ENCODE measurements at regions not wholly inside any gene's neighbourhood (a gene's known extent, or its start where the extent isn't known, plus 50 kb on each side); places are given as distances from the start of the nearest gene placed in this dataset.
"Not testable (repeated sequence)": the region's sequence is repeated elsewhere in the genome, so short reads cannot be mapped to it uniquely, and the experiment has no call there.

DNA sequence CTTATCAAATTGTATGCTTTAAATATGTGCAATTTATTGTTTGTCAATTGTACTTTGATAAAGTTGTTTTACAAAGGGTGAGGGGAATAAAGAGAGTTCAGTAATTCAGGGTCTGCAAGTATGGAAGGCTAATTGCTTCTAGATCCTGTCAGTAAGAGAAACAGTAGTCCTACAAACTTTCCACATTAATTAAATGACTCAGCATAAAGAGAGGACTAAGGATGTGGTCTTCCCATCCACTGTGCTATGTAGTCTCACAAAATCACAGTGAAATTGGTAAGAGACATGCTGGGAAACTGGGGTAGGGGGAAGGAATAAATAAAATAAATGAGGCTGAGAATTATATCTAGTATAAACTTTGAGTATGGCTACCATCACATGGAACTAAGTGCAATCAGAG is 130.2 kb upstream of the PKP2 start:
- intact Hi-C loops (cut with micrococcal nuclease): no loop called here
- POLR2A ChIA-PET: no interaction called here
- Histone ChIP-seq H2AFZ (ENCODE audit: low read depth, low read length) (no peak overlapping the region), H3K4me2 (ENCODE audit: insufficient read depth, low read length) (no peak overlapping the region), H3K4me1 (ENCODE audit: control insufficient read depth, extremely low read depth, insufficient read depth, low read length) (no peaks in the 10 kb centered on the region), H3K4me3 (replicated peaks in 1 of 3; ENCODE audit: insufficient read depth in 1 of 3, low read depth in 1 of 3, low read length in 3 of 3) (no peak overlapping the region), H3K36me3 (ENCODE audit: control insufficient read depth in 2 of 2, extremely low read depth in 1 of 2, insufficient read depth in 2 of 2, low read length in 2 of 2) (no peaks in the 10 kb centered on the region), H3K9me1 (replicated peaks; ENCODE audit: control insufficient read depth, extremely low read depth, insufficient read depth, low read length) (no peaks in the 10 kb centered on the region), H4K20me1 (replicated peaks; ENCODE audit: control insufficient read depth, extremely low read depth, insufficient read depth, low read length) (no peaks in the 10 kb centered on the region), H3K27me3 (ENCODE audit: control insufficient read depth in 2 of 2, insufficient read depth in 2 of 2, low read length in 2 of 2) (no peaks in the 10 kb centered on the region), H3K79me2 (ENCODE audit: control insufficient read depth, insufficient read depth, low read length) (no peaks in the 10 kb centered on the region), H3K27ac (ENCODE audit: insufficient read depth, low read depth, low read length) (no peak overlapping the region), H3K9me3 (replicated peaks; ENCODE audit: control insufficient read depth, insufficient read depth, low read length) (no peaks in the 10 kb centered on the region), H3K9ac (replicated peaks; ENCODE audit: extremely low read depth, insufficient read depth, low read length) (no peak overlapping the region)
- no peak for TF ChIP-seq MYC (IDR thresholded peaks at IDR 0.05; ENCODE audit: low read depth, low read length)
- no peak for TF ChIP-seq GATA2 (IDR thresholded peaks at IDR 0.05; ENCODE audit: insufficient read depth, insufficient read length, low read depth, low read length)
- no peak for TF ChIP-seq EZH2 (IDR thresholded peaks at IDR 0.05; ENCODE audit: borderline replicate concordance, low read depth, low read length, severe bottlenecking)
- no peak for TF ChIP-seq POLR2AphosphoS5 (IDR thresholded peaks at IDR 0.05; ENCODE audit: insufficient read depth, low read depth, low read length)
- TF ChIP-seq, protein P1, sequence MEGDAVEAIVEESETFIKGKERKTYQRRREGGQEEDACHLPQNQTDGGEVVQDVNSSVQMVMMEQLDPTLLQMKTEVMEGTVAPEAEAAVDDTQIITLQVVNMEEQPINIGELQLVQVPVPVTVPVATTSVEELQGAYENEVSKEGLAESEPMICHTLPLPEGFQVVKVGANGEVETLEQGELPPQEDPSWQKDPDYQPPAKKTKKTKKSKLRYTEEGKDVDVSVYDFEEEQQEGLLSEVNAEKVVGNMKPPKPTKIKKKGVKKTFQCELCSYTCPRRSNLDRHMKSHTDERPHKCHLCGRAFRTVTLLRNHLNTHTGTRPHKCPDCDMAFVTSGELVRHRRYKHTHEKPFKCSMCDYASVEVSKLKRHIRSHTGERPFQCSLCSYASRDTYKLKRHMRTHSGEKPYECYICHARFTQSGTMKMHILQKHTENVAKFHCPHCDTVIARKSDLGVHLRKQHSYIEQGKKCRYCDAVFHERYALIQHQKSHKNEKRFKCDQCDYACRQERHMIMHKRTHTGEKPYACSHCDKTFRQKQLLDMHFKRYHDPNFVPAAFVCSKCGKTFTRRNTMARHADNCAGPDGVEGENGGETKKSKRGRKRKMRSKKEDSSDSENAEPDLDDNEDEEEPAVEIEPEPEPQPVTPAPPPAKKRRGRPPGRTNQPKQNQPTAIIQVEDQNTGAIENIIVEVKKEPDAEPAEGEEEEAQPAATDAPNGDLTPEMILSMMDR (IDR thresholded peaks at IDR 0.05; ENCODE audit: extremely low read depth in 1 of 2, insufficient read depth in 1 of 2, low read depth in 1 of 2, low read length in 2 of 2): no peak
- no peak for TF ChIP-seq POLR2A (IDR thresholded peaks at IDR 0.05; ENCODE audit: low read depth, low read length)
- TF ChIP-seq MAX (IDR thresholded peaks at IDR 0.05; ENCODE audit: insufficient read depth, insufficient read length): no peak
- no peak for TF ChIP-seq FOS (IDR thresholded peaks at IDR 0.05; ENCODE audit: borderline replicate concordance, insufficient read depth, low read length)
- CTCF ChIA-PET: no interaction called here
- dilution Hi-C loops (cut with MboI; ENCODE audit: extremely low pct_ligation_motif_present, low sequenced_read_pairs): no loop called here
- no TSS peak for BruUV-seq (replicated peaks)
- no peak for DNase-seq (ENCODE audit: low read depth, low spot score)
- no peak for FAIRE-seq

DNA sequence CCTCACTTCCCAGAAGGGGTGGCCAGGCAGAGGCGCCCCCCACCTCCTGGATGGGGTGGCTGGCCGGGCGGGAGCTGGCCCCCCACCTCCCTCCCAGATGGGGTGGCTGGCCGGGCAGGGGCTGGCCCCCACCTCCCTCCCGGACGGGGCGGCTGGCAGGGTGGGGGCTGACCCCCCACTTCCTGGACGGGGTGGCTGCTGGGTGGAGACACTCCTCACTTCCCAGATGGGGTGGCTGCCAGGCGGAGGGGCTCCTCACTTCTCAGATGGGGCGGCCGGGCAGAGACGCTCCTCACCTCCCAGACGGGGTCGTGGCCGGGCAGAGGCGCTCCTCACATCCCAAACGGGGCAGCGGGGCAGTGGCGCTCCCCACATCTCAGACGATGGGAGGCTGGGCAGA is 126.1 kb upstream of the PKP2 start:
- H3K9me3 ChIP-seq (replicated peaks; ENCODE audit: control insufficient read depth, insufficient read depth, low read length); H3K4me2 ChIP-seq (ENCODE audit: insufficient read depth, low read length); H3K79me2 ChIP-seq (ENCODE audit: control insufficient read depth, insufficient read depth, low read length); POLR2A ChIA-PET; H3K36me3 ChIP-seq (ENCODE audit: control insufficient read depth in 2 of 2, extremely low read depth in 1 of 2, insufficient read depth in 2 of 2, low read length in 2 of 2); DNase-seq (ENCODE audit: low read depth, low spot score); dilution Hi-C loops (cut with MboI; ENCODE audit: extremely low pct_ligation_motif_present, low sequenced_read_pairs); H3K9ac ChIP-seq (replicated peaks; ENCODE audit: extremely low read depth, insufficient read depth, low read length); H3K4me3 ChIP-seq (replicated peaks in 1 of 3; ENCODE audit: insufficient read depth in 1 of 3, low read depth in 1 of 3, low read length in 3 of 3); FAIRE-seq; H3K4me1 ChIP-seq (ENCODE audit: control insufficient read depth, extremely low read depth, insufficient read depth, low read length); H3K27ac ChIP-seq (ENCODE audit: insufficient read depth, low read depth, low read length); H3K27me3 ChIP-seq (ENCODE audit: control insufficient read depth in 2 of 2, insufficient read depth in 2 of 2, low read length in 2 of 2); H2AFZ ChIP-seq (ENCODE audit: low read depth, low read length); BruUV-seq (replicated peaks); intact Hi-C loops (cut with micrococcal nuclease); H3K9me1 ChIP-seq (replicated peaks; ENCODE audit: control insufficient read depth, extremely low read depth, insufficient read depth, low read length); H4K20me1 ChIP-seq (replicated peaks; ENCODE audit: control insufficient read depth, extremely low read depth, insufficient read depth, low read length); CTCF ChIA-PET: not testable (repeated sequence)

DNA sequence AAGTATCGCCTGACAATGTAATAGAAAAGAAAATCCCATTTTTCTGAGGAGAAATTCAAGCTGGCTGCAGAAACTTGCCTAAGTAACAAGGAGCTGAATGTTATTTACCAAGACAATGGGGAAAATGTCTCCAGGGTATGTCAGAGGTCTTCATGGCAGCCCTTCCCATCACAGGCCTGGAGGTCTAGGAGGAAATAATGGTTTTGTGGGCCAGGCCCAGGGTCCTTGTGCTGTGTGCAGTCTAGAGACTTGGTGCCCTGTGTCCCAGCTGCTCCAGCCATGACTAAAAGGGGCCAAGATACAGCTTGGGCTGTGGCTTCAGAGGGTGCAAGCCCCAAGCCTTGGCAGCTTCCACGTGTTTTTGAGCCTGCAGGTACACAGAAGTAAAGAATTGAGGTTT is 120.5 kb upstream of the PKP2 start:
- H3K79me2 ChIP-seq (ENCODE audit: control insufficient read depth, insufficient read depth, low read length); H3K4me2 ChIP-seq (ENCODE audit: insufficient read depth, low read length); H3K27me3 ChIP-seq (ENCODE audit: control insufficient read depth in 2 of 2, insufficient read depth in 2 of 2, low read length in 2 of 2); H3K4me1 ChIP-seq (ENCODE audit: control insufficient read depth, extremely low read depth, insufficient read depth, low read length); dilution Hi-C loops (cut with MboI; ENCODE audit: extremely low pct_ligation_motif_present, low sequenced_read_pairs); FAIRE-seq; H4K20me1 ChIP-seq (replicated peaks; ENCODE audit: control insufficient read depth, extremely low read depth, insufficient read depth, low read length); H2AFZ ChIP-seq (ENCODE audit: low read depth, low read length); H3K9ac ChIP-seq (replicated peaks; ENCODE audit: extremely low read depth, insufficient read depth, low read length); POLR2A ChIA-PET; H3K9me3 ChIP-seq (replicated peaks; ENCODE audit: control insufficient read depth, insufficient read depth, low read length); H3K27ac ChIP-seq (ENCODE audit: insufficient read depth, low read depth, low read length); H3K4me3 ChIP-seq (replicated peaks in 1 of 3; ENCODE audit: insufficient read depth in 1 of 3, low read depth in 1 of 3, low read length in 3 of 3); BruUV-seq (replicated peaks); DNase-seq (ENCODE audit: low read depth, low spot score); H3K9me1 ChIP-seq (replicated peaks; ENCODE audit: control insufficient read depth, extremely low read depth, insufficient read depth, low read length); intact Hi-C loops (cut with micrococcal nuclease); CTCF ChIA-PET; H3K36me3 ChIP-seq (ENCODE audit: control insufficient read depth in 2 of 2, extremely low read depth in 1 of 2, insufficient read depth in 2 of 2, low read length in 2 of 2): not testable (repeated sequence)
